Panc1 (cell line): ENCODE measurements at regions not wholly inside any gene's neighbourhood (a gene's known extent, or its start where the extent isn't known, plus 50 kb on each side); places are given as distances from the start of the nearest gene placed in this dataset.

Experiments
- ATAC-seq: fragments of 200-7000 bp; cut with Tn5 transposase; 2 replicates; pipeline ENCODE4 v1.9.1; 2020; ENCODE audit warnings: mild to moderate bottlenecking, moderate library complexity
- BruUV-seq: library from RNA; stranded (reverse); fragments of 400-500 nt; replicated peaks from 2 replicates; lab custom pipeline; 2021; lab: Mats Ljungman, UMichigan
- CTCF ChIA-PET: fragments of 300-600 bp; sonication (Branson Sonifier 250); formaldehyde crosslinking; loops from one replicate; lab custom pipeline; 2022; ENCODE audit warnings: antibody characterized with exemption; lab: Charles Lee
- POLR2A ChIA-PET: fragments of 300-600 bp; sonication (Branson Sonifier 250); formaldehyde crosslinking; loops from one replicate; lab custom pipeline; 2022; ENCODE audit warnings: antibody characterized with exemption; lab: Charles Lee
- DNase-seq: peaks from one replicate; pipeline ENCODE4 v3.0.0-alpha.2; 2010; ENCODE audit warnings: low read depth, low spot score
- H3K27ac ChIP-seq: 2 replicates; pipeline ENCODE4 v1.5.1; 2011; ENCODE audit warnings: mild to moderate bottlenecking, low read length, inconsistent platforms
- H3K27me3 ChIP-seq: fragments of 200-500 bp; sonication (Bioruptor generic); 2 replicates; pipeline ENCODE4 v1.6.0; 2014; ENCODE audit warnings: low read length, inconsistent platforms; ENCODE audit not compliant: control insufficient read depth, insufficient read depth
- H3K36me3 ChIP-seq: fragments of 200-500 bp; sonication (Bioruptor generic); 2 replicates; pipeline ENCODE4 v1.5.1; 2014; ENCODE audit warnings: inconsistent platforms, mild to moderate bottlenecking, low read length, moderate library complexity; ENCODE audit not compliant: control insufficient read depth, insufficient read depth
- H3K4me1 ChIP-seq: 2 replicates; pipeline ENCODE4 v1.5.1; 2011; ENCODE audit warnings: inconsistent platforms, mild to moderate bottlenecking, low read length, moderate library complexity; ENCODE audit not compliant: control insufficient read depth, insufficient read depth
- H3K4me3 ChIP-seq, 2 experiments: 2 replicates each; pipeline ENCODE4 v1.5.1; 2011 to 2012; ENCODE audit warnings: low read depth in 2 of 2, low read length in 2 of 2, mild to moderate bottlenecking in 2 of 2, inconsistent platforms in 1 of 2, moderate library complexity in 1 of 2
- H3K9me3 ChIP-seq: fragments of 200-500 bp; sonication (Bioruptor generic); 2 replicates; pipeline ENCODE4 v1.5.1; 2014; ENCODE audit warnings: low read depth, mild to moderate bottlenecking, inconsistent platforms, low read length, moderate library complexity; ENCODE audit not compliant: control insufficient read depth, insufficient read depth
- POLR2AphosphoS5 ChIP-seq: IDR thresholded peaks from 2 replicates; pipeline ENCODE4 v1.6.1; 2012; ENCODE audit warnings: mild to moderate bottlenecking, low read depth, low read length, moderate library complexity
- SIN3A ChIP-seq: IDR thresholded peaks from 2 replicates; pipeline ENCODE4 v1.6.1; 2012; ENCODE audit warnings: low read depth, mild to moderate bottlenecking, low read length, moderate library complexity, borderline replicate concordance; ENCODE audit not compliant: insufficient read depth
- TCF7L2 ChIP-seq: IDR thresholded peaks from 2 replicates; pipeline ENCODE4 v1.6.1; 2011; ENCODE audit warnings: mild to moderate bottlenecking, low read depth, low read length, inconsistent platforms
- in situ Hi-C: cut with HindIII; loops from 2 replicates; pipeline ENCODE4 v1.10.0; 2016; ENCODE audit warnings: low sequenced_read_pairs, low pct_unique_long_range_greater_than_20kb
- intact Hi-C: fragments of 100-400 bp; cut with micrococcal nuclease; formaldehyde crosslinking; loops from one replicate; pipeline ENCODE4 v1.10.0; 2022; ENCODE audit not compliant: unreplicated experiment
- TF ChIP-seq, protein P1 (sequence below), 2 experiments: IDR thresholded peaks; 2 replicates each; pipeline ENCODE4 v1.6.1; 2011 to 2012; ENCODE audit warnings: low read depth in 2 of 2, control low read depth in 1 of 2, low read length in 1 of 2, mild to moderate bottlenecking in 1 of 2, moderate library complexity in 1 of 2; ENCODE audit not compliant: insufficient read depth in 1 of 2
- TF ChIP-seq, protein P2 (sequence below): fragments of 450-650 bp; IDR thresholded peaks from 2 replicates; pipeline ENCODE4 v1.5.1; 2017; ENCODE audit warnings: mild to moderate bottlenecking

DNA sequence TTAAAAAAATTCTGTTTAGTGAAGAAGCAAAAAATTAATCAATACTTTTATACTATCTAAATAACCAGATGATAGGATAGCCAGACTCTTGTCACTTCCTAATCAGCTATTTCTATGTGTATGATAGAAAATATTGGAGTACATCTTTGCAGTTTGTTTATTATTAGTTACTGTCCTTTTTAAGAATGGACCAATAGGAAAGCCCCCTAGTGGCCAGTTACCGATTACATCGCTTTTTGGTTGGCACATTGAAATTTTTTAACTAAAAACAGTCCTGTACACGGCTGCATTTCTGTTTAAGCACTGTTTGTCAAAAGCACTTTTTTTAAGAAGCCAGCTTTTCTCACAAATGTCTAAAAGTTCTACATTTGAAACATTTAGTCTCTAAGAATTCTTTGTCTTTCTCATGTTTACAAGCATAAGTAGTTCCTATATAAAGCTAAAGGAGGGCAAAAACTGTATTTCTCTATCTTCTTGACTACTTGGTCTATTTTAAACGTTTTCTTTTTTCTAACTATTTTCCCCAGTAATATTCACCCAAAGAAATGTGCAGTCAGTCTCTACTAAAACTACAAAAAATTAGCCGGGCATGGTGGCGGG lies 253.2 kb upstream of the LRTM1 start:
- intact Hi-C loops: loop anchor here (5.0 kb wide), 1 partner anchor 329 kb away; no protein-coding TSS in a partner anchor
- Histone ChIP-seq H3K9me3 (no peaks in the 10 kb centered on the region), H3K36me3 (no peaks in the 10 kb centered on the region), H3K27me3 (no peaks in the 10 kb centered on the region), H3K27ac (no peak overlapping the region), H3K4me3 (no peak overlapping the region), H3K4me1 (no peaks in the 10 kb centered on the region)
- CTCF ChIA-PET: no interaction called here
- in situ Hi-C loops: no loop called here
- ATAC-seq (no peak), DNase-seq (no peak)
- TF ChIP-seq, protein P1, sequence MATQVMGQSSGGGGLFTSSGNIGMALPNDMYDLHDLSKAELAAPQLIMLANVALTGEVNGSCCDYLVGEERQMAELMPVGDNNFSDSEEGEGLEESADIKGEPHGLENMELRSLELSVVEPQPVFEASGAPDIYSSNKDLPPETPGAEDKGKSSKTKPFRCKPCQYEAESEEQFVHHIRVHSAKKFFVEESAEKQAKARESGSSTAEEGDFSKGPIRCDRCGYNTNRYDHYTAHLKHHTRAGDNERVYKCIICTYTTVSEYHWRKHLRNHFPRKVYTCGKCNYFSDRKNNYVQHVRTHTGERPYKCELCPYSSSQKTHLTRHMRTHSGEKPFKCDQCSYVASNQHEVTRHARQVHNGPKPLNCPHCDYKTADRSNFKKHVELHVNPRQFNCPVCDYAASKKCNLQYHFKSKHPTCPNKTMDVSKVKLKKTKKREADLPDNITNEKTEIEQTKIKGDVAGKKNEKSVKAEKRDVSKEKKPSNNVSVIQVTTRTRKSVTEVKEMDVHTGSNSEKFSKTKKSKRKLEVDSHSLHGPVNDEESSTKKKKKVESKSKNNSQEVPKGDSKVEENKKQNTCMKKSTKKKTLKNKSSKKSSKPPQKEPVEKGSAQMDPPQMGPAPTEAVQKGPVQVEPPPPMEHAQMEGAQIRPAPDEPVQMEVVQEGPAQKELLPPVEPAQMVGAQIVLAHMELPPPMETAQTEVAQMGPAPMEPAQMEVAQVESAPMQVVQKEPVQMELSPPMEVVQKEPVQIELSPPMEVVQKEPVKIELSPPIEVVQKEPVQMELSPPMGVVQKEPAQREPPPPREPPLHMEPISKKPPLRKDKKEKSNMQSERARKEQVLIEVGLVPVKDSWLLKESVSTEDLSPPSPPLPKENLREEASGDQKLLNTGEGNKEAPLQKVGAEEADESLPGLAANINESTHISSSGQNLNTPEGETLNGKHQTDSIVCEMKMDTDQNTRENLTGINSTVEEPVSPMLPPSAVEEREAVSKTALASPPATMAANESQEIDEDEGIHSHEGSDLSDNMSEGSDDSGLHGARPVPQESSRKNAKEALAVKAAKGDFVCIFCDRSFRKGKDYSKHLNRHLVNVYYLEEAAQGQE (IDR thresholded peaks at IDR 0.05; ENCODE audit: insufficient read depth in 1 of 2, low read depth in 2 of 2, low read length in 1 of 2): no peak
- no peak for TF ChIP-seq POLR2AphosphoS5
- TF ChIP-seq, protein P2, sequence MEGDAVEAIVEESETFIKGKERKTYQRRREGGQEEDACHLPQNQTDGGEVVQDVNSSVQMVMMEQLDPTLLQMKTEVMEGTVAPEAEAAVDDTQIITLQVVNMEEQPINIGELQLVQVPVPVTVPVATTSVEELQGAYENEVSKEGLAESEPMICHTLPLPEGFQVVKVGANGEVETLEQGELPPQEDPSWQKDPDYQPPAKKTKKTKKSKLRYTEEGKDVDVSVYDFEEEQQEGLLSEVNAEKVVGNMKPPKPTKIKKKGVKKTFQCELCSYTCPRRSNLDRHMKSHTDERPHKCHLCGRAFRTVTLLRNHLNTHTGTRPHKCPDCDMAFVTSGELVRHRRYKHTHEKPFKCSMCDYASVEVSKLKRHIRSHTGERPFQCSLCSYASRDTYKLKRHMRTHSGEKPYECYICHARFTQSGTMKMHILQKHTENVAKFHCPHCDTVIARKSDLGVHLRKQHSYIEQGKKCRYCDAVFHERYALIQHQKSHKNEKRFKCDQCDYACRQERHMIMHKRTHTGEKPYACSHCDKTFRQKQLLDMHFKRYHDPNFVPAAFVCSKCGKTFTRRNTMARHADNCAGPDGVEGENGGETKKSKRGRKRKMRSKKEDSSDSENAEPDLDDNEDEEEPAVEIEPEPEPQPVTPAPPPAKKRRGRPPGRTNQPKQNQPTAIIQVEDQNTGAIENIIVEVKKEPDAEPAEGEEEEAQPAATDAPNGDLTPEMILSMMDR: peak; percentile 68; the same call in 1 of the 2 replicates
- no peak for TF ChIP-seq TCF7L2
- TF ChIP-seq SIN3A: no peak
- no TSS peak for BruUV-seq
- POLR2A ChIA-PET: interaction anchor here (0.7 kb wide), 1 partner anchor 350 kb away, joined by 7 read pairs; no protein-coding TSS in a partner anchor

DNA sequence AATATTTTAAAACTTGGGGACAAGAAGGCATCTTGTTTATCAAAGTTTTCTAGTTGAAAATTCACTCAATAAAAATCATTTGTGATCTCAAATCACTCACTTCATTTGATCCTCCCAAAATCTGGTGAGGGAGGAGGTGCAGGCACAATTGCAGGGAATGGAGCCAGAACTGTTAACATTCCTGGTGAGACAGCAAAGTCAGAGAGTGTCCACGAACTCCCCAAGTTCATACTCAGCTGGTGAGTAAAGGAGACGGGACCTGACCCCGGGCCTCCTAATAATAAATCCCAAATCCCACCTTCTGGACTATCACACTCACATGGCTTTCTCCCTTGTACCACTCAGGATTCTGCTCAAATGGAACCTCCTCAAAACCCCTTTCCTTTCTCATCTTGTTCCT lies 252.3 kb upstream of the LRTM1 start:
- in situ Hi-C loops (no loop called here), intact Hi-C loops (loop anchor here (5.0 kb wide), 1 partner anchor 328 kb away; no protein-coding TSS in a partner anchor)
- Histone ChIP-seq H3K4me3 (no peak overlapping the region), H3K9me3 (no peaks in the 10 kb centered on the region), H3K27me3 (no peaks in the 10 kb centered on the region), H3K36me3 (no peaks in the 10 kb centered on the region), H3K4me1 (no peaks in the 10 kb centered on the region), H3K27ac (no peak overlapping the region)
- ChIA-PET CTCF (no interaction called here), POLR2A (no interaction called here)
- TF ChIP-seq, protein P1 (IDR thresholded peaks at IDR 0.05; ENCODE audit: insufficient read depth in 1 of 2, low read depth in 2 of 2, low read length in 1 of 2): no peak
- TF ChIP-seq SIN3A (no peak), TCF7L2 (no peak), POLR2AphosphoS5 (no peak)
- TF ChIP-seq, protein P2: no peak
- ATAC-seq (no peak), DNase-seq (no peak)
- BruUV-seq: no TSS peak
